ENCODE measurements at regions not wholly inside any gene's neighbourhood (a gene's known extent, or its start where the extent isn't known, plus 50 kb on each side); places are given as distances from the start of the nearest gene placed in this dataset.
A peak's percentile ranks its signal among the peaks of the same experiment; 100 is the strongest.

- no peak overlapping the region for H3K4me3 ChIP-seq (IDR thresholded peaks at IDR 0.05; ENCODE audit: insufficient read depth, low read depth, low read length)
- H3K36me3 ChIP-seq (ENCODE audit: insufficient read depth): no peaks in the 10 kb centered on the region
- H3K79me2 ChIP-seq (ENCODE audit: insufficient read depth, low read depth): no peaks in the 10 kb centered on the region
- no peaks in the 10 kb centered on the region for H3K4me1 ChIP-seq (ENCODE audit: low read depth, poor library complexity, severe bottlenecking)
- no peak for TF ChIP-seq CTCF (conservative IDR thresholded peaks at IDR 0.05; ENCODE audit: low read depth, low read length)
- no peak overlapping the region for H3K27ac ChIP-seq
- H3K27me3 ChIP-seq (ENCODE audit: insufficient read depth, low read depth): no peaks in the 10 kb centered on the region
- no peak overlapping the region for H3K4me2 ChIP-seq
- no peaks in the 10 kb centered on the region for H4K20me1 ChIP-seq (ENCODE audit: insufficient read depth)
- H2AFZ ChIP-seq (ENCODE audit: low read depth): no peak overlapping the region
- no peak overlapping the region for H3K9ac ChIP-seq
Observed at GRCh38 chr5:2019716-2020115, 137.0 kb upstream of the IRX4 start.

GRCh38 chr5:2018390-2018724, 135.6 kb upstream of the IRX4 start:
- no peaks in the 10 kb centered on the region for H3K4me1 ChIP-seq (ENCODE audit: low read depth, poor library complexity, severe bottlenecking)
- no peak for TF ChIP-seq CTCF (conservative IDR thresholded peaks at IDR 0.05; ENCODE audit: low read depth, low read length)
- no peaks in the 10 kb centered on the region for H3K36me3 ChIP-seq (ENCODE audit: insufficient read depth)
- no peak overlapping the region for H2AFZ ChIP-seq (ENCODE audit: low read depth)
- H3K79me2 ChIP-seq (ENCODE audit: insufficient read depth, low read depth): no peaks in the 10 kb centered on the region
- H3K27ac ChIP-seq: no peak overlapping the region
- H3K4me3 ChIP-seq (IDR thresholded peaks at IDR 0.05; ENCODE audit: insufficient read depth, low read depth, low read length): no peak overlapping the region
- H3K27me3 ChIP-seq (ENCODE audit: insufficient read depth, low read depth): no peaks in the 10 kb centered on the region
- no peak overlapping the region for H3K9ac ChIP-seq
- H4K20me1 ChIP-seq (ENCODE audit: insufficient read depth): no peaks in the 10 kb centered on the region
- H3K4me2 ChIP-seq: no peak overlapping the region

GRCh38 chr5:2017540-2018389, 135.0 kb upstream of the IRX4 start:
- no peaks in the 10 kb centered on the region for H3K27me3 ChIP-seq (ENCODE audit: insufficient read depth, low read depth)

GRCh38 chr5:2015961-2016360, 133.2 kb upstream of the IRX4 start:
- TF ChIP-seq CTCF (conservative IDR thresholded peaks at IDR 0.05; ENCODE audit: low read depth, low read length): no peak
- Histone ChIP-seq H3K4me1 (ENCODE audit: low read depth, poor library complexity, severe bottlenecking) (no peaks in the 10 kb centered on the region), H3K79me2 (ENCODE audit: insufficient read depth, low read depth) (no peaks in the 10 kb centered on the region), H3K27me3 (ENCODE audit: insufficient read depth, low read depth) (no peaks in the 10 kb centered on the region), H3K36me3 (ENCODE audit: insufficient read depth) (no peaks in the 10 kb centered on the region), H3K9ac (no peak overlapping the region), H3K27ac (no peak overlapping the region), H3K4me2 (no peak overlapping the region), H3K4me3 (IDR thresholded peaks at IDR 0.05; ENCODE audit: insufficient read depth, low read depth, low read length) (no peak overlapping the region), H4K20me1 (ENCODE audit: insufficient read depth) (no peaks in the 10 kb centered on the region), H2AFZ (ENCODE audit: low read depth) (no peak overlapping the region)

More at GRCh38 chr5:2017540-2018389, 135.0 kb upstream of the IRX4 start:
- Histone ChIP-seq H2AFZ (ENCODE audit: low read depth) (no peak overlapping the region), H3K36me3 (ENCODE audit: insufficient read depth) (no peaks in the 10 kb centered on the region), H3K79me2 (ENCODE audit: insufficient read depth, low read depth) (no peaks in the 10 kb centered on the region), H3K27ac (no peak overlapping the region), H3K4me3 (IDR thresholded peaks at IDR 0.05; ENCODE audit: insufficient read depth, low read depth, low read length) (no peak overlapping the region), H3K4me2 (no peak overlapping the region), H3K4me1 (ENCODE audit: low read depth, poor library complexity, severe bottlenecking) (no peaks in the 10 kb centered on the region), H3K9ac (no peak overlapping the region), H4K20me1 (ENCODE audit: insufficient read depth) (no peaks in the 10 kb centered on the region)
- TF ChIP-seq CTCF (conservative IDR thresholded peaks at IDR 0.05; ENCODE audit: low read depth, low read length): peak; percentile 51

Measured in KMS-11 (cell line).